ENCODE measurements at regions not wholly inside any gene's neighbourhood (a gene's known extent, or its start where the extent isn't known, plus 50 kb on each side); places are given as distances from the start of the nearest gene placed in this dataset.

DNA sequence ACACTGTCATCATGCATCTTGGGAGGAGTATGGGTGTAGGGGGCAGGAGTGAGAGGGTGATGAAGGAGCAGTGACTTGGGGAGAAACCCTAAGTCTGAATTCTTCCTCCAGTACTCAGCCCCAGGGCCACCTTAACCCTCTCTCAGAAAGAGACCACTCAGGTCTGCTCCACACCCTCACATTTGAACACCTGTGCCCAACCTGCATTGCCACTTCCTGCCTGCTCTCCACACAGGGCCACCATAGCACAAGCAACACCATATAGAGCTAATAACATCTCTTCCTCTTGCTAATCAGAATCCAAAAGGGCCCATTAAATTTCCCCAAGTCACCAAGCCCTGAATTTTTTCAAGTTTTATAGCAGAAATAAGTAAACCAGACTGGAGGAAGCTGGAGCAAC lies 278.7 kb downstream of the KDM5D start:
- TF ChIP-seq, protein P1, sequence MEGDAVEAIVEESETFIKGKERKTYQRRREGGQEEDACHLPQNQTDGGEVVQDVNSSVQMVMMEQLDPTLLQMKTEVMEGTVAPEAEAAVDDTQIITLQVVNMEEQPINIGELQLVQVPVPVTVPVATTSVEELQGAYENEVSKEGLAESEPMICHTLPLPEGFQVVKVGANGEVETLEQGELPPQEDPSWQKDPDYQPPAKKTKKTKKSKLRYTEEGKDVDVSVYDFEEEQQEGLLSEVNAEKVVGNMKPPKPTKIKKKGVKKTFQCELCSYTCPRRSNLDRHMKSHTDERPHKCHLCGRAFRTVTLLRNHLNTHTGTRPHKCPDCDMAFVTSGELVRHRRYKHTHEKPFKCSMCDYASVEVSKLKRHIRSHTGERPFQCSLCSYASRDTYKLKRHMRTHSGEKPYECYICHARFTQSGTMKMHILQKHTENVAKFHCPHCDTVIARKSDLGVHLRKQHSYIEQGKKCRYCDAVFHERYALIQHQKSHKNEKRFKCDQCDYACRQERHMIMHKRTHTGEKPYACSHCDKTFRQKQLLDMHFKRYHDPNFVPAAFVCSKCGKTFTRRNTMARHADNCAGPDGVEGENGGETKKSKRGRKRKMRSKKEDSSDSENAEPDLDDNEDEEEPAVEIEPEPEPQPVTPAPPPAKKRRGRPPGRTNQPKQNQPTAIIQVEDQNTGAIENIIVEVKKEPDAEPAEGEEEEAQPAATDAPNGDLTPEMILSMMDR (IDR thresholded peaks at IDR 0.05) = no peak
- no peak for TF ChIP-seq POLR2A (IDR thresholded peaks at IDR 0.05)
